SK-N-DZ (cell line): ENCODE measurements at regions not wholly inside any gene's neighbourhood (a gene's known extent, or its start where the extent isn't known, plus 50 kb on each side); places are given as distances from the start of the nearest gene placed in this dataset.
"Not testable (repeated sequence)": the region's sequence is repeated elsewhere in the genome, so short reads cannot be mapped to it uniquely, and the experiment has no call there.

Experiments used
- DNase-seq: peaks from one replicate; pipeline ENCODE4 v3.0.0-alpha.2; 2015; ENCODE audit warnings: low spot score

DNA sequence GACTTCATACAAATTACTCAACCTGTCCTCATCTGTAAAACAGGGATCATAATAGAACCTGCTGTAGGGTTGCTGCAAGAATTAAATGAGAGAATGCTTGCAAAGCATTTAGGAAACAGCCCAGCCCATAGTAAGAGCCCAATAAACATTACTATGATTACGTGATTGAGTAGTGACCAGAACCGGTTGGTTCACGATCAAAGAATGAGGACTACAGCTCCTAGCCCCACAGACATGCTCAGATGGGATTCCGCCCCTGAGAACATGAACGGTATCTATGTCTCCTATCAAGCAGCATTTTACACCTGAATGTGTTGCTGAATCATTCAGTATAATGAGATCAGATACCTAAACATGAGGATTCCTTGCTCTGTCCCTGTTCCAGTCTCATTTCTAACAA lies 104.8 kb upstream of the ZNF648 start:
- no peak for DNase-seq

DNA sequence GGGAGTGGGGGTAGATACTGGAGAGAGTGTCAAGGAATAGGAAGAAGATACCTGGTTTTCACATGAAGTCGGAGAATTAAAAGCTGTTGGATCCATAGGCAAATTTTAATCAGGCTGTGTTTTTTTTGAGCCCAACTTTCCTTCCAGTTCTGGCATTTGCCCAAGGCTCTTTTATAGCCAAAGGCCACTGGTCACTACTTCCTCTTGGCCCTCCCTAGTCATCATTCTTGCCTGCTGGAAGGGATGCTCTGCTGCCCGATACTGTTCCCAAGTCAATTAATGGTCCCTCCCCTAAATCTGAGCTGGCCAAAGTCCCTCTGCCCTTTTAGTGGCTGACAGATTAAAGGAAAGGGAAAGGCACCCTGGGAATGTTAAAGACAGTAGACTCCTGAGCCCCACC lies 102.8 kb upstream of the ZNF648 start:
- DNase-seq = no peak

DNA sequence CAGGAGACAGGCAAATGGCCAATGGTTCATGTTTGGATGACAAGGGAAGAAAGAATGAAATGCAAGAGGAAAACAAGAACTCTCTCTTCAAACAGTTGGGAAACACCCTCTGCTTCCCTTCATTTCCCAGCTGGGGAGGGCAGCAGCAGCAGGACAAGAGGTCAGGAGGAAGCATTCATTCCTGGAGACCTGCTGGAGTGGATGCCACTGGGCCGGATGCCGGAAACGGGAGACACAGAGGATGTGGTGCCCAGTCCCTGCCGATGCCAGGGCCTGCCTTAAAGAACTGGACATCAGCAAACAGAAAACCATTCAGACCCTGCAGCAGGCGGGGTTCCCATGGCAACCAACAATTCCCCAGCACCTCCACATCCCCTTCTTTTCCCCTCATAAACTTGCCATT lies 102.3 kb upstream of the ZNF648 start:
- no peak for DNase-seq

DNA sequence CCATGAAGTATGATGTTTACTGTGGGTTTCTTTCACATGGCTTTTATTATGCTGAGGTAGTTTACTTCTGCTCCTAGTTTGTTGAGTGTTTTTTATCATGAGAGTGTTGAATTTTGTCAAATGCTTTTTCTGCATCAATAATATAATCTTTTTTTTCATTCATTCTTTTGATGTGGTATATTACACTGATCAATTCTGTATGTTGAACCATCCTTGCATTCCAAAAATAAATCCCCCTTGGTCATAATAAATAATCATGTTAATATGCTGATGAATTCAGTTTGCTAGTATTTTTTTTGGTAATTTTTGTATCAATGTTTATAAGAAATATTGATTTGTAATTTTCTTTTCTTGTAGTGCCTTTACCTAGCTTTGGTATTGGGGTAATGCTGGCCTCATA lies 97.9 kb upstream of the ZNF648 start:
- DNase-seq = no peak

DNA sequence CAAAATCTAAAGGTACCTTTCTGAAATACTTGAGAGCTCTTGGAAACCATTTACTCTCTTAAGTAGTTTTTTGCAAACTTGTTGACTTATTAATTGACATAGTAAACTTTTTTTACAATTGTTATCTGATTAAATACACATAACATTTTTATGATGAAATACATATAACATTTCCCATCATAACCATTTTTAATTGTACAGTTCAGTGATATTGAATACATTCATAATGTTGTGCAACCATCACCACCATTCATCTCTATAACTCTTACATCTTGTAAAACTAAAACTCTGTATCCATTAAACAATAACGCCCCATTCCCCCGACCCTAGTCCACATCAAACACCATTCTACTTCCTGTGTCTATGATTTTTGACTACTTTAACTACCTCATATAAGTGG lies 95.7 kb upstream of the ZNF648 start:
- no peak for DNase-seq

DNA sequence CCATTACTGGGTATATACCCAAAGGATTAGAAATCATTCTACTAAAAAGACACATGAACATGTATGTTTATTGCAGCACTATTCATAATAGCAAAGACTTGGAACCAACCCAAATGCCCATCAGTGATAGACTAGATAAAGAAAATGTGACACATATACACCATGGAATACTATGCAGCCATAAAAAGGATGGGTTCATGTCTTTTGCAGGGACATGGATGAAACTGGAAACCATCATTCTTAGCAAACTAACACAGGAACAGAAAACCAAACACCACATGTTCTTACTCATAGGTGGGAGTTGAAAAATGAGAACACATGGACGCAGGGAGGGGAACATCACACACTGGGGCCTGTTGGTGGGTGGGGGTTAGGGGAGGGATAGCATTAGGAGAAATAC lies 92.9 kb upstream of the ZNF648 start:
- not testable (repeated sequence) for DNase-seq

DNA sequence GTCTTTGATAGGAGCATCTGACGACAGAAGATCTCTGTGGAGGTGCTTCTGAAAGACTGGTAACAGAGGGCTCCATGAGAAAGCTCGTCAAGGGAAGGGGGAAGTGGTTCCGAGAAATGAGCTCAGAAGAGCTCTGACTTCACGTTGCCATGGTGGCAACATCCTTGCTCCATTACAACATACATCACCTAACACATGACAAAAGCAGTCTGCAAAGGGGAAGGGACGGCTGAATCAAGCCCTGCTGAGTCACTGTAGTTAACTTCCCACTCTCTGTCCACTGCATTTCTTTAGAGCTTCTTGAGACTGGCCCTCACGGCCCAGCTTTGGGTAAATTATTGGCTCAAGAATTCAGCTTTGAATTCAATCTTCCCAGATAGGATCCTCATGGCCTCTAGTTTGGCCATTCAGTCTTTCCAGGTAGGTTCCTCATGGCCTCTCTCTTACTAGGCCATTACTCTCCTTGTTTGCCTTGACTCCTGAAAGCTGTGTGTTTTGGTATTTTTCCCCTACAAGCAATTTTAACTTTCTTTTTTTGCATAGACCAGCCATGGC lies 88.0 kb upstream of the ZNF648 start:
- DNase-seq = no peak

DNA sequence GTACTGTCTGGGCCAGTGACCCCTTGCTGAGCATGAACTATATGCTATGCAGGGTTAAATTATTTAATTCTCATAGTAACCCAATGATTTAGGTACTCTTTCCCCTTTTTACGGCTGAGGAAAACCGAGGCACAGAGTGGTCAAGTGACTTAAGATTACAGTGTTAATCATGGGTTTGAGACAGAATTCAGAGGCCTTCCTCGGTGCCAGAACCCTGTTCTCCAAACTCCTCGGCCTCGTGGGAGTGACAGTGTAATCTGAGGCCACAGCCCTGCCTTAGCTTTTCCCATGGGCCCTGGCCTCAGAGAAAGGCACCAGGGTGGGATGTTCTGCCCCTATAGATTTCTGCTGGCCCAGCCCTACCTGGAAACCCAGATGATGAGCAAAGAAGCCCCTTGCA lies 86.4 kb upstream of the ZNF648 start:
- no peak for DNase-seq

DNA sequence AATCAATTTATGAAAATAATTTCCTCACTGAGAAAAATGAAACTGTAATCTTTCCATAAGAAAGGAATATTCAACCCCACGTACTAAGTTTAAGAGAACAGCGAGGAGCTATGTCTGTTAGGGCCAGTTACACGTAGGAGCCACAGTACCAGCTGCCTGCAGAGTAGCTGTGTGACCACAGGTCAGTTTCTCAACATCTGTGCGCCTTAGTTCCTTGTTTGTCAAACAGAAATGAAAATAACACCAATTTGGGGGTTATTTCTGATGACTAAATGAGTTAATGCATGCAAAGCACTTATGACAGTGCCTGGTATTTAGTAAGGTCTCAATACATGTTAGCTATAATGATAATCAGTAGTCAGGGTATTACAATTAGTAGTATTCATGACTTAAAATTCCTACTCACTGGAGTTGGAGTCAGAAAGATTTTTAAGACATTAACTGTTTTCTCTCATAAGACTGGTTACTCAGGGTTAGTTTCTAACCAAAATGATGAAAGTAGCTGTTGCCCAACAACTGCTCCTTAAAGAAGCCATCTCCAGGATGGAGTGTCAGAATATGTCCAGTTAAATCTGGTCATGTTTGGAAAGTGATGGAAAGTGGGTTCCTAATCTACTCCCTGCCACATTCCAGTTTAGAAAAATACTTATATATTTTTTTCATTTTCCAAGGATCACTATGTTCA lies 85.8 kb upstream of the ZNF648 start:
- no peak for DNase-seq

DNA sequence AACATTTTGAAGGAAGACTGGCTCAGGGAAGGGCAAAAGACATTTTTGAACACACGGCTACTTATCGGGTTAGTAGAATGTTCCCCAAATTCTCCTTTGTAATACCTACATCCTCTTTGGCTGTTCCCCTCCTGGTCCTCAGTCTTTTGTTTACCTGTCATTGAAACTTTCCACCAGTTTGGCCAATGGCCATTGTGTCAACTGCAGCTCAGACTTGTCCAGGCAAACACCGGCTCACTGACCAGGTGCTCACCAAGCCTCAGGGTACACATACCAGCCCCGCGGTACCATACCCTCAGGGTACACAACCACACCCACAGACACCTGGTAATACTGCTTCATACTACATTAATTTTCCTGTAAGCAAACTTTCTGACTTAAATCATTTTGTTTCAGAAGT lies 84.8 kb upstream of the ZNF648 start:
- DNase-seq = no peak

DNA sequence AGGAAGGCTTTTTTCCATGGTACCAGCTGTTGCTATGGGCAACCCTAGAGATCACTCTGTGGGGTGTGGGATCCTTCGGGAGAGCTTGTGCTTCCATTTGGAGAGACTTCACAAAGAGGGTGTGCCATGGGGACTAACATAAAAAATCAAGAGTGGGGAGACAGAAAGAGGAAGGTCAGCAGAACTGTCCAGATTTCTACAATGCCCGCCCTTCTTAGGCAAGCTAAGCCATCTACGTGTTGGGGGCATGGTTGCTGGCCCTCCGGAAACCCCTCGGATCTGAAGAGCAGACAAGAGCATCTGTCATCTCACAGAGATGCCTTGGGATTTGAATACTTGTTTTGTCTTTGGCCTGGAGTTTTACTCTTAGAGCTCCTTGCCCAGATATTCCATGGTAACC lies 83.9 kb upstream of the ZNF648 start:
- no peak for DNase-seq

DNA sequence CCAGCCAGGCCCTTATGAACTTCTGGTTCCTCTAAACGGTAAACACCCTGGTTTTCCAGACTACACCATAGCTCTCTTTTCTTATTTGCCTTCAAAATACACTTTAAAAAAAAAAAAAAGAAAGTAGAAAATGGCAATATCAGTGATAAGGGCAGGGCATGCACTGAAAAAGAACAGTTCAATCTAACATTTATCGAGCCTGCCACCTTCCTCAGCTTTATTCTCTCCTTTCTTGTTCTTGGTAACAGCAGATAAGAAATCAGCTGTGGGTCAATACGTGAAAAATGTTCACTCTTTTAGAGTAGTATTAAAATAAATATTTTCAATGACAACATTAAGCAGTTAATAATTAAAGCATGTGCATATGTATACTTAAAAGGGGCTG lies 83.1 kb upstream of the ZNF648 start:
- DNase-seq = no peak

DNA sequence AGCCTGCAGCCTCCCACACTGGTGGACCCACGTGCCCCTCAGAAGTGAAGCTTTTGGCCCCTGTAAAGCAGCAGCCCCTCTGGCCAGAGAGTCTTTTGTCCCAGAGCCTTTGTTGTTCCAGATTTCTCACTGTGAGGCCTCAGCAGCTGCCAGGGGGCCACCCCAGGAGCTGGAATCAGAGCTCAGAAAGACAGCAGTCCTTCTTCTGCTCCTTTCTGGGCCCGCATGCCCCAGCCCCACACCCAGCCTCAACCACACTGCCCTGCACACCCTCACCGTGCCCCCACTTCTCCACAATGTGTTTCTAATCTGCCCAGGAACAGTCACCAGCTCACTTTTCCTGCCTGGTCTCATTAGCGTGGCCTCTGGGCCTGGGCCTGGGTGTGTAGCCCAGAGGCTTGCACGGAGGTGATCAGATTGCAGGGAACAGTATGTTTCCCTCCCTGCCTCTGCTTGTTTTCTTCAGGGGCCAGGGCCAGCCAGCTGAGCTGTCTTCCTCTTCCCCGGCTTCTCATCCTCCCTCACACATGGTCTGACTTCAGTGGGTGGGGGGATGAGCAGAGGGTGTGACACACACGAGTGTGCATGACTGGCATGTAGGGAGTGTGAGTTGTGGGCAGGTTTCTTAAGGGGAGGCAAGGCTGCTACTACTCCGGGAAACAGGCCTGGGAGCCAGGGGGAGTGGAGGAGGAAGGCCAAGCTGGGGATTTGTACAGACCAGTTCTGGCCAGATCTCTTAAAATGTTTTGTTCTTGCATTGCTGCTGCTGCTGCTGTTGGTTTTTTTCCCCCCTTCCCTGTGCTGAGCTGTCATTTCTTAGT lies 82.5 kb upstream of the ZNF648 start:
- DNase-seq = peak; percentile 3

DNA sequence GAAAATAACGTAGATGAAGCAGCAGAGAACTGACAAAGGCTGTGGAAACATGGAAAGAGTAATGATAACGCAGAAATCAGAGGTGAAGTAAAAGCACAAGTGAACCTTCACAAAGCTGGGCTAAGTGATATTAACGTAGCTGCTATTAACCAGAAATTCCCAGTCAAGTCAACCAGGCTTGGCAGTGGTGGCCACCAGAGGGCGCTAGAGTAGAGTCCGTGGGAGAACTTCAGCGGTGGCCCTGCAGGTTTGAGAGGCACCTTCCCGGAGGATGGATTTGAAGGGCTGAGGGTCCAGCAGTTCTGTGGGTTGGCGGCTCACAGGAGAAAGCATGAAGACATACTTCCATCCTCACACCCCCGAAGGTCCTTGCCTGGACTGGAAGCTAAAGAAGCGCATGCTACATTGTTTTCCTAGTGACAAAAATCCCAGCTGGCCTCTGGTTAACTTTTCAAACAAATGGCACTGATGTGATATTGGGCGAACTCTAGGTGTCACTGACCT lies 81.7 kb upstream of the ZNF648 start:
- peak; percentile 74 for DNase-seq

DNA sequence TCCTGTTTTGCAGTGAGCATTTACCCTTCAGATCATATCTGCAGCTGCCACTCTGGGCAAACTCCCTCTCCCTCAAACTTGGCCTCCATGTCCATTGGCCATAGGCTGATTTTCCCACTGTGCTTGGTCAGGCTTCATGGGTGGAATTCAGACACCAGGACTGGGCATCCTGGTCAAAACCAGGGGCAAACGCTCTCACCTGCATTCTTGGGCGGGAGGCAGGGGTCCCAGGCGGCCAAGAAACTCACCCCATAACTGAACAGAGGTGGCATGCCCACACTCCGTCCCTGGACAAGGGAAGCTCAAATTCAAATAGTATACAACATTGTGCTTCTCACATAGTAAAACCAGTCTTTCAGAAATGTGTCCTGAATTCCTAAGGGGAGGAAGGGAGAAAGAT lies 81.1 kb upstream of the ZNF648 start:
- DNase-seq = no peak

DNA sequence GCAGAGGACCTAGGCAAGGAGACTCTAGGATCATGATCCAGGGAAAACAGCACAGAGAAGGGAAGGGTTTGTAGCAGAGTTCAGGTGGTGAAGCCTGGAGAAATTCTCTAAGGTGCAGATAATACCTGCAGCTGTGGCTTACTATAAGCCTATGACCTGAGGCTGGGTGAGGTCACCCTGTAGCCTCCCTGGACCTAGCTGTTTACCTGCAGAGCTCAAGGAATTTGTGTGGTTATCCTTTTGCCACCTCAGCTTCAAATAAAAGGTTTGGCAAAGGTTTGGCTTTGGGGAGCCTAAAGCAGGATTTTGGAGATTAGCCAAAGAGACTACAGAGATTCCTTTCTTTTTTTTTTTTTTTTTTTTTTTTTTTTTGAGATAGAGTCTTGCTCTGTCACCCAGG lies 79.5 kb upstream of the ZNF648 start:
- no peak for DNase-seq

DNA sequence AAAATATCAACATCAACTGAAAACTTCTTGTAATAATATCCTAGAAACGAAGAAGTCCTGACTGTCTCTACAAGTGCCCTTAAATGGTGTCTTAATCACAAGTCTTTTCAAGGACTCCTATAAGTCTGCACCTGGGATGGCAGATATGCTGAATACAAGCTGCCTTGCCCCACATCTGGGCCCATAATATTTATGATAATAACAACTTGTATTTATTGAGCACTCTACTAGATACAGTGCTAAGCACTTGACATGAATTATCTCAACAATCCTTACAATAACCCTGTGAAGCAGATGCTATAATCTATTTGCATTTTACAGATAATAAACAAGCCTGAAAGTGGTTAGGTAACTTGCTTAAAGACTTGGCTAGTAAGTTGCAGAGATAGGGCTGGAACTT lies 78.0 kb upstream of the ZNF648 start:
- no peak for DNase-seq

DNA sequence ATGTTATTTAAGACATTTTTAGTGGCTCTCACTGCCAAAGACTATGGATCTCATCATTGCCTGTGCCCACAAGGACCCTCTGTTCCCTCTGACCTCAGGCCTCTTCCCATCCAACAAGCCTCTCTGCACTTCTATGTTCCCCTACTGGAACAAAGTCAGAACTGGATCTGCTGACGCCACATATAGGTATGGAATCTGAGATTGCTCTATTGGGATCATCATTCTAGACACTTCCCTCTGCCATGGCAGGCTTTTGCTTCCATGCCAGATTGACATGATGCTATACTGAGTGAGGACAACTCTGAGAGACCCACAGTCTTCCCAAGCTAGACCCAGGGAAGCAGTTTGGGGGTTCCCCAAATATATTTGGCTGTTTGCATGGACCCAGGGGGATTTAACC lies 76.0 kb upstream of the ZNF648 start:
- DNase-seq = no peak

DNA sequence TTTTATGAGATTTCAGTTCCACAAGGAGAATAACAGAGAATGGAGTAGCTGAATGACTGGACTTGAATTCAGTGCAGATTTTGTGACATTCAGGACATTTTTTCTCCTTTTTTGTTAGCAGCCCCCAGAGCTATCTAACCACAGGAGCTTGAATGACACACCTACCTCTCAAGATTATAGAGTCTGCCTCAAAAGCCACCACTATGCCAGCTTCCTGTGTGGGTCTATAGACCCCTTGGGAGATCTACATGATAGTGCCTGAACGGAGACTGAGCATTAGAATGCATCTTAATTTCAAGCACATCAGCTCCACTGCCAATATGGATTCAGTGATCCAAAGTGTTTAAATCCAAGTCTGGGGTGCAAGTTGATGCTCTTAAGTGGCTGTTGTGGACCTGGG lies 74.4 kb upstream of the ZNF648 start:
- DNase-seq = no peak

DNA sequence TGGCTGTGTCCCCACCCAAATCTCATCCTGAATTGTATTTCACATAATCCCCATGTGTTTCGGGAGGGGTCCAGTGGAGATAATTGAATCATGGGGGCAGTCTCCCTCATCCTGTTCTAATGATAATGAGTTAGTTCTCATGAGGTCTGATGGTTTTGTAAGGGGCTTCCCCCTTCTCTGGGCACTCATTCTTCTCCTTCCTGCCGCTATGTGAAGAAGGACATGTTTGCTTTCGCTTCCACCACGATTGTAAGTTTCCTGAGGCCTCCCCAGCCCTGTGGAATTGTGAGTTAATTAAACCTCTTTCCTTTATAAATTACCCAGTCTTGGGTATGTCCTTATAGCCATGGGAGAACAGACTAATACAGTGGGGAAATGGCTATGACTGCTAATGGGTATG lies 72.7 kb upstream of the ZNF648 start:
- DNase-seq = no peak

DNA sequence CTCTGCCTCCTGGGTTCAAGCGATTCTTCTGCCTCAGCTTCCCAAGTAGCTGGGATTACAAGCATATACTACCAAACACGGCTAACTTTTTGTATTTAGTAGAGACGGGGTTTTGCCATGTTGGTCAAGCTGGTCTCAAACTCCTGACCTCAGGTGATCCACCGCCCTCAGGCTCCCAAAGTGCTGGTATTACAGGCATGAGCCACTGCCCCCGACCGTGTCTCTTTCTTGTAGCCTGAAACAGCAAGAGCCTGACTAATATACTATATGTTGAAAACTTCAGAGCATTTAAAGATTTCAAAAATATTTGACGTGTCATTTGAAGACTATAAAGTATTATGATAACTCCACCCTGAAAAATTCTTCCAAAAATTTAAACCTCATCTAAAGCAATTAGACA lies 71.7 kb upstream of the ZNF648 start:
- DNase-seq = no peak

DNA sequence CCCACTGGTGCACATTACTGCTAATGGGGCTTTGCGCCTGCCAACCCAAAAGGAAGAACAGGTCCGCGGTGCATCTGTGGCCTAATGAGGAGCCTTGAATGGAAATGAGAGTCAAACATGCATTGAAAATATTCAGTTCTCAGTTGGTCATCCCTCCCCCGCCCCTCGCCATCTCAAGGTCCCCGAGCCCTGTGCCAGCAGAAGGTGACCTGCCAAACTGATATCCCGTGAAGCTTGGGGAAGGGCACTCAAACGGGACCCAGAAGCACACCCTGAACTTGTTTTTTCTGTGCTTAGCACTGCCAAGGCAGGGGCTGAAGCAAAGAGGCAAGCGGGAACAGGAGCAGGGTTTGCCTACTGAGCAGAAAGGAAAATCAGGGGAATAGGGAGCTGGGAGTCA lies 67.9 kb upstream of the ZNF648 start:
- DNase-seq = no peak

DNA sequence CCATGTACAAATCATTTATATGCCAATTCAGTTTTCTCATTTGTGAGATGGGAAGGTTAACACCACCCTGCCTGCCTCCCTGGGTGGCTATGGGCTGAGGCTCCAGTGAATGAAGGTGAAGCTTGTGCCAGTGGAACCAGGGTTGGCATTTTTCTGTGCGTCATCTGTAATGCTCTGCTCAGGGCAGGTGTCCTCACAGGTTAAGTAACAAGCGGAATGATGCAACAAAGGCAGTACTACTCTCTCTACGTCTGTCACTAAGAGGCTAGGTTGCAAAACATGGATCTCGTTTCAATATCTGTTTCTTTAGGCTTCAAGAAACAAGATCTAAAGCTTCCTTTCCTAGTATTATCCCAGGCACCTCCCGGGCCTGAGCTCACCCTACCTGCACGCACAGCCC lies 67.0 kb upstream of the ZNF648 start:
- no peak for DNase-seq
